ENCODE measurements at regions not wholly inside any gene's neighbourhood (a gene's known extent, or its start where the extent isn't known, plus 50 kb on each side); places are given as distances from the start of the nearest gene placed in this dataset.

DNA sequence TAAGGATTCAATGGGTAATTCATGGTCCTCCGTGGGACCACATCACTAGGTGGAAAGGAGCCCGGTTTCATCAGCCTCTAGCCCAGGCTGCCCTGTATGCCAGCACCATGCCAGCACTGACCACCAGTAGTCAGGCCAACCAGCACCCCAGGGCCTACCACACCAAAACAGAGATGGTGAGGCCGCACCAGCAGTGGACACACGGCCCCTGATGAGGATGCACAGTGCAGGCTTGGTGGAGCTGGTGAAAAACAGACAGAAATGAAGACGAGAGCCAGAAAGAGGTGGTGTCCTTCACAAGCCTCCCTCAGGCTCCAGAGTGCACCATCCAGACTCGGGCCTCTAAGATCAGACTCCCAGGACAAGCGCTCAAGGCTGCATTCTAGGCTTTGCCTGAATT lies 128.2 kb downstream of the MED10 start:
- no peaks in the 10 kb centered on the region for H3K36me3 ChIP-seq (ENCODE audit: control insufficient read depth in 2 of 2, extremely low read depth in 1 of 2, insufficient read depth in 2 of 2, low read length in 2 of 2)
- intact Hi-C loops (cut with micrococcal nuclease) = no loop called here
- POLR2A ChIA-PET = no interaction called here
- H3K4me3 ChIP-seq (replicated peaks in 1 of 3; ENCODE audit: insufficient read depth in 1 of 3, low read depth in 1 of 3, low read length in 3 of 3) = no peak overlapping the region
- H3K9me1 ChIP-seq (replicated peaks; ENCODE audit: control insufficient read depth, extremely low read depth, insufficient read depth, low read length) = no peaks in the 10 kb centered on the region
- DNase-seq (ENCODE audit: low read depth, low spot score) (no peak), FAIRE-seq (no peak)
- H4K20me1 ChIP-seq (replicated peaks; ENCODE audit: control insufficient read depth, extremely low read depth, insufficient read depth, low read length) = no peaks in the 10 kb centered on the region
- H2AFZ ChIP-seq (ENCODE audit: low read depth, low read length) = no peak overlapping the region
- H3K4me2 ChIP-seq (ENCODE audit: insufficient read depth, low read length) = no peak overlapping the region
- no peaks in the 10 kb centered on the region for H3K79me2 ChIP-seq (ENCODE audit: control insufficient read depth, insufficient read depth, low read length)
- no peak overlapping the region for H3K27ac ChIP-seq (ENCODE audit: insufficient read depth, low read depth, low read length)
- H3K4me1 ChIP-seq (ENCODE audit: control insufficient read depth, extremely low read depth, insufficient read depth, low read length) = no peaks in the 10 kb centered on the region
- H3K9ac ChIP-seq (replicated peaks; ENCODE audit: extremely low read depth, insufficient read depth, low read length) = no peak overlapping the region
- H3K9me3 ChIP-seq (replicated peaks; ENCODE audit: control insufficient read depth, insufficient read depth, low read length) = no peaks in the 10 kb centered on the region
- H3K27me3 ChIP-seq (ENCODE audit: control insufficient read depth in 2 of 2, insufficient read depth in 2 of 2, low read length in 2 of 2) = no peaks in the 10 kb centered on the region
- BruUV-seq (replicated peaks) = no TSS peak
- dilution Hi-C loops (cut with MboI; ENCODE audit: extremely low pct_ligation_motif_present, low sequenced_read_pairs) = no loop called here
- CTCF ChIA-PET = no interaction called here
- TF ChIP-seq CTCF (IDR thresholded peaks at IDR 0.05; ENCODE audit: extremely low read depth in 1 of 2, insufficient read depth in 1 of 2, low read depth in 1 of 2, low read length in 2 of 2) (no peak), MYC (IDR thresholded peaks at IDR 0.05; ENCODE audit: low read depth, low read length) (no peak), JUN (IDR thresholded peaks at IDR 0.05; ENCODE audit: borderline replicate concordance, insufficient read depth, insufficient read length, low read depth) (no peak), EZH2 (IDR thresholded peaks at IDR 0.05; ENCODE audit: borderline replicate concordance, low read depth, low read length, severe bottlenecking) (no peak), POLR2AphosphoS5 (IDR thresholded peaks at IDR 0.05; ENCODE audit: insufficient read depth, low read depth, low read length) (no peak), FOS (IDR thresholded peaks at IDR 0.05; ENCODE audit: borderline replicate concordance, insufficient read depth, low read length) (no peak)
- TF ChIP-seq, protein P1, sequence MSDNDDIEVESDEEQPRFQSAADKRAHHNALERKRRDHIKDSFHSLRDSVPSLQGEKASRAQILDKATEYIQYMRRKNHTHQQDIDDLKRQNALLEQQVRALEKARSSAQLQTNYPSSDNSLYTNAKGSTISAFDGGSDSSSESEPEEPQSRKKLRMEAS (IDR thresholded peaks at IDR 0.05; ENCODE audit: insufficient read depth, insufficient read length) = no peak
